ENCODE measurements at regions not wholly inside any gene's neighbourhood (a gene's known extent, or its start where the extent isn't known, plus 50 kb on each side); places are given as distances from the start of the nearest gene placed in this dataset.
"Not testable (repeated sequence)": the region's sequence is repeated elsewhere in the genome, so short reads cannot be mapped to it uniquely, and the experiment has no call there.

GRCh38 chr12:86959766-86960458 is 703.7 kb upstream of the MGAT4C start:
- intact Hi-C loops (cut with DNase I) = no loop called here
- DNase-seq (ENCODE audit: low spot score) = no peak

GRCh38 chr12:86950444-86950843 is 694.3 kb upstream of the MGAT4C start:
- intact Hi-C loops (cut with DNase I) = no loop called here
- no peak for DNase-seq (ENCODE audit: low spot score)

GRCh38 chr12:86950043-86950442 is 693.9 kb upstream of the MGAT4C start:
- intact Hi-C loops (cut with DNase I) = no loop called here
- no peak for DNase-seq (ENCODE audit: low spot score)

GRCh38 chr12:86948851-86949250 is 692.7 kb upstream of the MGAT4C start:
- DNase-seq (ENCODE audit: low spot score) = no peak
- intact Hi-C loops (cut with DNase I) = no loop called here

GRCh38 chr12:86945685-86946196 is 689.5 kb upstream of the MGAT4C start:
- no peak for DNase-seq (ENCODE audit: low spot score)
- intact Hi-C loops (cut with DNase I) = no loop called here

GRCh38 chr12:86944197-86944819 is 688.1 kb upstream of the MGAT4C start:
- intact Hi-C loops (cut with DNase I); DNase-seq (ENCODE audit: low spot score): not testable (repeated sequence)

- DNase-seq (ENCODE audit: low spot score) = no peak
- intact Hi-C loops (cut with DNase I) = no loop called here
Measured at GRCh38 chr12:86931714-86932113, 675.5 kb upstream of the MGAT4C start.

- intact Hi-C loops (cut with DNase I) = no loop called here
- DNase-seq (ENCODE audit: low spot score) = no peak
Measured at GRCh38 chr12:86929962-86930361, 673.8 kb upstream of the MGAT4C start.

- DNase-seq (ENCODE audit: low spot score) = no peak
- intact Hi-C loops (cut with DNase I) = no loop called here
Measured at GRCh38 chr12:86917121-86917520, 660.9 kb upstream of the MGAT4C start.

- DNase-seq (ENCODE audit: low spot score) = no peak
- intact Hi-C loops (cut with DNase I) = no loop called here
Measured at GRCh38 chr12:86914721-86915120, 658.5 kb upstream of the MGAT4C start.

GRCh38 chr12:86911973-86912372 is 655.8 kb upstream of the MGAT4C start:
- no peak for DNase-seq (ENCODE audit: low spot score)
- intact Hi-C loops (cut with DNase I) = no loop called here

GRCh38 chr12:86903159-86903558 is 647.0 kb upstream of the MGAT4C start:
- DNase-seq (ENCODE audit: low spot score) = no peak
- intact Hi-C loops (cut with DNase I) = no loop called here

GRCh38 chr12:86860776-86861175 is 604.6 kb upstream of the MGAT4C start:
- intact Hi-C loops (cut with DNase I) = no loop called here
- no peak for DNase-seq (ENCODE audit: low spot score)

- intact Hi-C loops (cut with DNase I) = no loop called here
Measured at GRCh38 chr12:86852451-86852850, 596.3 kb upstream of the MGAT4C start.

GRCh38 chr12:86838711-86839110 is 582.5 kb upstream of the MGAT4C start:
- DNase-seq (ENCODE audit: low spot score) = no peak
- intact Hi-C loops (cut with DNase I) = no loop called here

More at GRCh38 chr12:86852451-86852850, 596.3 kb upstream of the MGAT4C start:
- no peak for DNase-seq (ENCODE audit: low spot score)

- intact Hi-C loops (cut with DNase I) = no loop called here
- DNase-seq (ENCODE audit: low spot score) = no peak
Measured at GRCh38 chr12:86838260-86838659, 582.1 kb upstream of the MGAT4C start.

GRCh38 chr12:86837246-86837645 is 581.1 kb upstream of the MGAT4C start:
- DNase-seq (ENCODE audit: low spot score) = no peak
- intact Hi-C loops (cut with DNase I) = no loop called here

- intact Hi-C loops (cut with DNase I) = no loop called here
- DNase-seq (ENCODE audit: low spot score) = no peak
Measured at GRCh38 chr12:86834217-86834616, 578.0 kb upstream of the MGAT4C start.

GRCh38 chr12:86827409-86827808 is 571.2 kb upstream of the MGAT4C start:
- DNase-seq (ENCODE audit: low spot score) = no peak
- intact Hi-C loops (cut with DNase I) = no loop called here

- DNase-seq (ENCODE audit: low spot score) = no peak
- intact Hi-C loops (cut with DNase I) = no loop called here
Measured at GRCh38 chr12:86826051-86826450, 569.9 kb upstream of the MGAT4C start.

- intact Hi-C loops (cut with DNase I) = no loop called here
- no peak for DNase-seq (ENCODE audit: low spot score)
Measured at GRCh38 chr12:86801439-86801838, 545.2 kb upstream of the MGAT4C start.

All from posterior vena cava (tissue), 2 donors.